HEK293T (cell line): ENCODE measurements at regions not wholly inside any gene's neighbourhood (a gene's known extent, or its start where the extent isn't known, plus 50 kb on each side); places are given as distances from the start of the nearest gene placed in this dataset.
"Not testable (repeated sequence)": the region's sequence is repeated elsewhere in the genome, so short reads cannot be mapped to it uniquely, and the experiment has no call there.

Experiments used
- BHLHE40 ChIP-seq: fragments of 450-650 bp; IDR thresholded peaks from 2 replicates; pipeline ENCODE4 v1.6.1; 2016; ENCODE audit warnings: mild to moderate bottlenecking, moderate library complexity, borderline replicate concordance
- ELF4 ChIP-seq: fragments of 450-650 bp; IDR thresholded peaks from 2 replicates; pipeline ENCODE4 v1.6.1; 2017; ENCODE audit warnings: antibody characterized with exemption
- SP1 ChIP-seq: fragments of 450-650 bp; IDR thresholded peaks from 2 replicates; pipeline ENCODE4 v1.6.1; 2017
- SUZ12 ChIP-seq: fragments of 450-650 bp; IDR thresholded peaks from 2 replicates; pipeline ENCODE4 v1.6.1; 2016; ENCODE audit warnings: mild to moderate bottlenecking

DNA sequence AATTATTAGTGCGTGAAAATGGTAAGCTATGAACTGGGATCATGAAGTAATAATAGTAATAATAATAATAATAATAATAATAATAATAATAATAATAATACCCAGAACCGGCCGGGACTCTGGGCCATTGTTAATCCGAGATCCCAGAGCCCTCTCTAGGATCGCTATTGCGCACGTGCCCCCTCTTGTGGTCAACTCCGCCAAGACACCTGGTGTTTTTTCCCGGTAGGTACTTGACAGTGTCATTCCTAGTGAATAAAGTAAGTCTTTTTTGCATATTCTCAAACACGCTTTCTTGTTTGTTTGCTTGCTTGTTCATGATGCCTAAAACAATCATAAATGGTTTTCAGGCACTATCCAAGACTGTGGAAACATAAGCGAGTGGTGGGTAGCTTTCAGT lies 513.7 kb downstream of the RPIA start:
- not testable (repeated sequence) for TF ChIP-seq SUZ12, ELF4, BHLHE40, SP1
